RPMI7951 (cell line): ENCODE measurements at regions not wholly inside any gene's neighbourhood (a gene's known extent, or its start where the extent isn't known, plus 50 kb on each side); places are given as distances from the start of the nearest gene placed in this dataset.
"Not testable (repeated sequence)": the region's sequence is repeated elsewhere in the genome, so short reads cannot be mapped to it uniquely, and the experiment has no call there.

Experiments
- DNase-seq: peaks from one replicate; pipeline ENCODE4 v3.0.0-alpha.2; 2012; ENCODE audit warnings: low read depth

- no peak for DNase-seq
Measured at GRCh38 chr6:56745971-56746370, 103.3 kb upstream of the DST start.

DNA sequence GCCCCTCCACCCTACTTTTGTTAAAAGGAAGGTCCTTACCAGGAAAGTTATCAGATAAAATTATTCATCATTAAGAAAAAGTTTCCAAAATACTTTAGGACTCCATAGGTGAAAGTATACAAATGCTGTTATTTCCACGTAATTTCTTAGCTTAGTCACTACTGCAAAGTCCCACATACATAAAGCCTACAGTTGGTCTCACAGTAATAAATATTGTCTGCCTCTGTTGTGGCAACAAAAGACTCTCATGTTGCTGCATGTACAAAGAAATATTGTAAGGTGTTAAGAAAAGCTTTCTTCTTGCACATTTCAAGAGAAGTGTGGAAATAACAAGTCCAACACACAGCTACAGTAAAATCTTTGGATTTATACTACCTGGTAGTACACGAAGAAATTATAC, 102.4 kb upstream of the DST start:
- DNase-seq, result no peak

DNA sequence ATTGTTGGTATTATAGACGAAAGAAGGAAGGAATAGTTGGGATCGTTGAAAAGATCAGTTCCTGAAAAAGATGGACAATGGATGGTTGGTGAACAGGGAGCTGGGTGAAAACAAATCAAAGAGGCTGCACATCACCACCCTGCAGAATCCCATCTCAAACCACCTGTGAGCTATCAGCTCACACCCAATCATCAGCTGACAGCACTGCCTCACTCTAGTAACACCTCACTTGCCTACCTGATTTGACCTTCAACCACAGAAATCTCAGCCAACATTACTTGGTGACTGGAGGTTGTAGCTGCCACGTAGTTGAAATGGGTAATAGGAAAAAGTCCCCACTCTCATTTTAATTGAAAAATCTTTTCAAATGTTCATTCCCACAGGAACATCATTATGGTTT, 101.8 kb upstream of the DST start:
- no peak for DNase-seq

DNA sequence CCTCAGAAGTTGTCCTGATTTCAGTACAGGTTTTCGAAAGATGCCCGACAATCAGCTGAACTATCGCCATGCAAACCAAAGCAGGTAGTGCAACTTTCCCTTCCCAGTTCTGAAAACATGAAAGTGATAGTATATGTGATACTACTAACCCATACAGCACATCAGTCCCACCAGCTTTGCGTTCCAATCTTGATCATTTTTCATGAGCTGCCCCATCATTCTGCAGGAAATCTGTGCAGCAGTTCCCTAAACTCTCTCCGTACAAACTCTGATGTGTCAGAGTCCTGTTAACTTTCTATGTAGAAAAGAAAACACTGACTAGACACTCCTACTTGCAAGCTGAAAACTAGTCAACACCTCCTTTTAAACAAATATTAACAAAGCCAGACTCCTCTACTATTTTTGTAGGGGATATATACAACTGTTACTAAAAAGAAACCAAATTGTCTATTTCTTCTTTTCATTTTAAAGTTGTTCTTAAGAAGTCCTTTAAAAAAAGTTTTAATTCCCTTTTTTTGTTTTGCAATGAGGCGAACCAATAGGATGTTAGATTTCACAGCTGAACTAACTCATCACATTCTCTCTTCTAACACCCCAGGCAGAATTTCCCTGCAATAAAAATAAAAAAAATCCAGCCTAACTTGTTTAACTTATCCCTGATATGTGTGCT, 99.6 kb upstream of the DST start:
- DNase-seq, result no peak

DNA sequence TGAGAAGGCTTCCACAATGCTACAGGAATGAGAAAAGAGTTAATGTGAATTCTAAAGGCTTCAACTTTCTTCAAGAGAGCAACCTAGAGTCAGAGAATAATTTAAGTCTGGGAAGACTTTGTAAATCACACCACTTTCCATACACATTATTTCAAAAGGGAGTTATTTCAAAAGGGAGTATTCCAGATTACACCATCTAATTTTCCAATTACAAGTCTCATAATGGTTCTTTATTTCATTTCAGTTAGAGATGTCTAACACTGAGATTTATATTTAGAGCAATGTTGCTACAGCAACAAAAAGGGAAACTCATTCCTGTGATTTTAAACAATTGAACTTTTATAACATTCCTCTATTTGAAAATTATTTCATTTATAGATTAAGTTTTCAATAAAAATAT, 98.8 kb upstream of the DST start:
- no peak for DNase-seq

- no peak for DNase-seq
Measured at GRCh38 chr6:56739836-56740815, 97.4 kb upstream of the DST start.

DNA sequence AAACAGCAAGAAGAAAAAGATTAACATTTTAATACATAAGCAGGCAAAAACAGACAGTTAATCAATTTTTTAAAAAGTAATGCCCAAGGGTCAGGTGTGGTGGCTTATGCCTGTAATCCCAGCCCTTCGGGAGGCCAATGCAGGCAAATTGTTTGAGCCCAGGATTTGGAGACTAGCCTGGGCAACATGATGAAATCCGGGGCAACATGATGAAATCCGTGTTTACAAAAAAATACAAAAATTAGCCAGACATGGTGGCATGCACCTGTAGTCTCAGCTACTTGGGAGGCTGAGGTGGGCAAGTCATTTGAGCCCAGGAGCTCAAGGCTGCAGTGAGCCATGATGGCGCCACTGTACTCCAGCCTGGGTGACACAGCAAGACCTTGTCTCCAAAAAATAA, 94.1 kb upstream of the DST start:
- DNase-seq, result no peak

DNA sequence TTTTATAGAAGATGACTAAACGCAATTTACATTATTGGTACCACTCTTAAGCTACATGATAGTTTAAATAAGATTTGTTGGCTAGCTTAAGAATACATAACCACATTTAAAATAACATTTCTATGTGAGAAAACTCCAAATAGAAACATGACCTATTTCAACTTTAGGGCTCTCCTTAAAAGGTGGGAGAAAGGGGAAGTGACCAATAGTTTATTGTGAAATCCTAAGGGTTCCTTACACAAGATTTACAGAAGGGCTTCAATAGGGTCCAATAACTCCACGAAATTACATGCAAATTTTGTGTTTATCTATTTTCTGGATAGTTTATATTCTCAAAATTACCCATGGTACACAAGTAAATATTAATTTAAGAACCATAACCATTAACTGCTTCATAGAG, 91.6 kb upstream of the DST start:
- DNase-seq, result no peak

- DNase-seq, result no peak
Measured at GRCh38 chr6:56733211-56733697, 90.6 kb upstream of the DST start.

DNA sequence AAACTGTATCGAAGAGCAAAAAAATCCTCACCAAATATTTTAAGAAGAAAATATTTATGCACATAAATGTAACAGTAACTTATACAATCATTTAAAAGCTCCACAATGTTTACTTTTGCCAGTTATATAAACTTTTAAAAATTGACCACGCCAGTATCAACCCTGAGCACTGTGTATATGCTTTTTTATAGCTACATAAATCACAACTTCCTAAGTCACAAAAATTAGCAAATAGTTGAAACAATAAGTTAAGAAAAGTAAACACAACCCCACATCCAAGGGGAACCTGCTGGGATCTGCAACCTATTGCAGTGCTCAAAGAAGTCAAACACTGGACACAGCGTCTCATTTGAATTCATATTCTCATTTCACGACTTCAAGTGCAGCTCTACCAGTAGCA, 89.8 kb upstream of the DST start:
- no peak for DNase-seq

DNA sequence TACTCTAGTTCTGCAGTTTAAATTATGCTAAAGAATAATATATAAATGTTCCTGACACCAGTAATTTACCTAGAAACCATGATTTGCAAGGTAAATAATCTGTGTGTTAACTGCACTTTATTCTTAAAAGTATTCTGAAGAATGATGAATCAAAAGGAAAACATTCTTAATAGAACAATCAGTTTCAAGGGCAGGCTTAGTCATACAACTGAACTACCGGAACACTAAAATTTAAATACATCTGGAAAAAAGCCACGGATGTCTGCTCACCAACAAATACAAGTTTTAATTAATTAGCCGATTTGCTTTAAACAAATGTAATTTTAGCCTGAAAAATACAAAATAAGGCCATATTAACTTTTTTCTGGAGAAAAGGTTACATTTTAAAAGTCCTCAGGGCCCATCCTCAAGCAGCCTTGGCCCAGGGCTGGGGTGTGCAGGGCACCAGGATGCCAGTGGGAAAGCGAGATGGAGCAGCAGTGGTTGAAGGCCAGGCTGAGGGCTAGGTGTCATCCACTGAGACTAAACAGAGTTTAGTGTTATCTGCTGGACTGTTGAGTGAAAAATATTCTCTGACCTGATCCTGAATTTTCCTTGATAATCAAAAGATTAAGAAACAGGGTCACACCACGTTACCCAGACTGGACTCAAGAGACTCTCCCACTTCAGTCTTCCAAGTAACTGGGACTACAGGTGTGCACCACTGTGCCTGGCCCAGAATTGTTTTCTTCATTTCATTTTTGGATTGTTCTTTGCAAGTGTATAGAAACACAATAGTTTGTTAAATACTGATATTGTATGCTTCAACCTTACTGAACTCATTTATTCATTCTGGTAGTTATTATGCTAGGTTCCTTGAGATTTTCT, 88.2 kb upstream of the DST start:
- peak; percentile 74 for DNase-seq

DNA sequence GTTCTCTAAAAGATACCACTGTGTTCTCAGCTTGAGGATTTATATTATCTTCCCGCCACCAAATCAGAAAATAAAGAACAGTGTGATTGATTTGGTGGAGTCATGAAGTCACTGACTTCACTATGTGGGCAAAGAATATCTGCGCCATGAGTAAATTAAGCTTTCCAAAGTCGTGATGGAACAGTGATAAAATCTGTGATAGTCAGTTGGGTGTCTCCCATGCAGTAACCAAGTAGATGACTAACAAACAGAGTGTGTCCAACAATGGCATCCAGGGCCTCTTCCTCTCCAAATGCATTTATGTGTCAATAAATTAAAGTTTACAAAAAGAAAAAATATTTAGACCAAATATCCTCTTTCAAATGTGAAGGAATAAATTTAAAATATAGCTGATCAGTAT, 87.0 kb upstream of the DST start:
- DNase-seq, result peak; percentile 87

DNA sequence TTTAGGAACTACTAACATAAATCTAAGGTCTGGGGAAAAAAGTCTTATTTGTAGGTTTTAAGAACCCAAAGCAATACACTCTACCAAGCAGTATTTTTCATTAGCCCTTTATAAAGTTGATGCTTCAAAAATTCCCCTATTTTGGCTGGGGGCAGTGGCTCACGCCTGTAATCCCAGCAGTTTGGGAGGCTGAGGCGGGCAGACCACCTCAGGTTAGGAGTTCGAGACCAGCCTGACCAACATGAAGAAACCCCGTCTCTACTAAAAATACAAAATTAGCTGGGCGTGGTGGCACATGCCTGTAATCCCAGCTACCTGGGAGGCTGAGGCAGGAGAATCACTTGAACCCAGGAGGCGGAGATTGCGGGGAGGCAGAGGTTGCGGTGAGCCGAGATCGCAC, 86.5 kb upstream of the DST start:
- not testable (repeated sequence) for DNase-seq

DNA sequence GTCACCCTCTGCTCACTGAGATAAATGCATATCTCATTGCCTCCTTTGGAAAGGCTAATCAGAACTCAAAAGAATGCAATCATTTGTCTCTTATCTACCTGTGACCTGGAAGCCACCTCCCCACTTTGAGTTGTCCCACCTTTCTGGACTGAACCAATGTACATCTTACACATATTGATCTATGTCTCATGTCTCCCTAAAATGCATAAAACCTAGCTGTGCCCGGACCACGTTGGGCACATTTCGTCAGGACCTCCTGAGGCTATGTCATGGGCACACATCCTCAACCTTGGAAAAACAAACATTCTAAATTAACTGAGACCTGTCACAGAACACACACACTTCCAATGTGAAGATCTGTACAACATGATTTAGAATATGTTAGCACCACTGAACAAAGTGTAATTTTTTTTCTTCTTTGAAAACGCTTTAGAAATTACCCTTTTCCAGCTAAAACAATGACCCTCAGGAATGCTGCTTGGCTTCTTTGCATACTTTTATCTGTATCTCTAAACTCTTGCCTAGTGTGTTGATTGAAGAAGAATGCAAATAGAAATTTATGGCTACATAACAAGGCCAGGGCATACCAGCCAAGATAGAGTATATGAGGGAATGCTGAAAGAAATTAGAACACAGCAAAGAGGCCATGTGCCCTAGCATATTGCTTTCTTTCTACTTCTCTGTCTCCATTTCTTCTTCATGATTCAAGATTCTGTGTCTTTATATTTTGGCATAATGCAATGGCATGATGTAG, 84.6 kb upstream of the DST start:
- no peak for DNase-seq

- no peak for DNase-seq
Measured at GRCh38 chr6:56725254-56725653, 82.6 kb upstream of the DST start.

DNA sequence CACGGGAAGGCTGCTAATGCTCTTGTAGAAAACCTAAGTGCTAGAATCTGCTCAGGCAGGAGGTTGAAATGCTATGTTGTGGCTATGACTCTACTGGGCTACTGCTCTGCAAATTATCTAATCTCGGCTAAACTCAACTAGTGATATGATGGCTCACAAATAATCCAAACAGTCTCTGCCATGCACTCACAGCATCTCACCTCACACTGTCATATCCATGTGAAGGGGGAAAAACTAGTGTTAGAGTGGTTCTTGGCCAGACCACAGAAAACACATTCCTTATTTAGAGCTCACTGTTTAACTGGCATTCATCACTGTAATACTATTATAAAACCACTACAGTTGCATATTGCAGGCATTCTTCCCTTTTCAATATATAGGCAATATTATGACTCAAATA, 81.8 kb upstream of the DST start:
- peak; percentile 23 for DNase-seq

GRCh38 chr6:56720882-56721281, 78.2 kb upstream of the DST start:
- DNase-seq, result no peak

DNA sequence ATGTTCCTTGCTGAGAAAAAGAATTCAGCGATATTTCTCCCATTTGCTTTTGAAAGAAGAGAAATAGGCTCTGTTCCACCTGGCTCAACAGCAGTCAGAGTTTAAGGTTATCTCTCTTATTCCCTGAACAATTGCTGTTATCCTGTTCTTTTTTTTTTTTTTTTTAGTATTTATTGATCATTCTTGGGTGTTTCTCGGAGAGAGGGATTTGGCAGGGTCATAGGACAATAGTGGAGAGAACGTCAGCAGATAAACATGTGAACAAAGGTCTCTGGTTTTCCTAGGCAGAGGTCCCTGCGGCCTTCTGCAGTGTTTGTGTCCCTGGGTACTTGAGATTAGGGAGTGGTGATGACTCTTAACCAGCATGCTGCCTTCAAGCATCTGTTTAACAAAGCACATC, 77.5 kb upstream of the DST start:
- not testable (repeated sequence) for DNase-seq

DNA sequence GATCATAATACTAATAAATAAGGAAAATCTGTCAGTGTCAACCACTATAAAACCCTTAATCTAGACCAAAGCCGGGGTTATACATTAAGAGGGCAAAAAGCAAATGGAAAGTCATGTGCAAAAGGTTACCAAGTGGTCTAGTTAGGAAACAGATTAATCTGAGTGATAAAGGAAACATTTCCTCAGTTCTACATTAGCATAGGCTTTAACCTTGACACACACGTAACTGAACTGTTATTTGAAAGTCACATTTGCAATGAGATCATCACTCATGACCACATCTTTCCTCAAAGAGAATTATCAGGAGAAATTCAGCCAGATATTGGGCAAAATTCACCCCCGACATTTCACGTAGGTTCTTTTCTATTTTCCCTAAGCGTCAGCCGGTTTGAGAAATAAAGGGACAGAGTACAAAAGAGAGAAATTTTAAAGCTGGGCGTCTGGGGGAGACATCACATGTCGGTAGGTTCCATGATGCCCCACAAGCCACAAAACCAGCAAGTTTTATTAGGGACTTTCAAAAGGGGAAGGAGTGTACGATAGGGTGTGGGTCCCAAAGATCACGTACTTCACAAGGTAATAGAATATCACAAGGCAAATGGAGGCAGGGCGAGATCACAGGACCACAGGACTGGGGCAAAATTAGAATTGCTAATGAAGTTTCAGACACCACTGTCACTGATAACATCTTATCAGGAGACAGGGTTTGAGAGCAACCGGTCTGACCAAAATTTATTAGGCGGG, 76.8 kb upstream of the DST start:
- not testable (repeated sequence) for DNase-seq

- DNase-seq, result no peak
Measured at GRCh38 chr6:56718236-56718635, 75.5 kb upstream of the DST start.

GRCh38 chr6:56716229-56716628, 73.5 kb upstream of the DST start:
- DNase-seq, result peak; percentile 34
